CD14-positive monocyte (primary cell): ENCODE measurements at regions not wholly inside any gene's neighbourhood (a gene's known extent, or its start where the extent isn't known, plus 50 kb on each side); places are given as distances from the start of the nearest gene placed in this dataset.

ENCODE experiments used
- DNase-seq, 3 donors: peaks; one replicate each; pipeline ENCODE4 v3.0.0-alpha.2; 2011 to 2022
- H2AFZ ChIP-seq: 2 replicates; pipeline ENCODE4 v1.6.0; 2012; ENCODE audit warnings: mild to moderate bottlenecking, low read depth, low read length, inconsistent platforms; ENCODE audit not compliant: insufficient read depth, poor library complexity, severe bottlenecking
- H3K27ac ChIP-seq, 2 donors: 1 replicate in 1 of 2; 2 replicates in 1 of 2; pipeline ENCODE4 v1.5.1; 2012 to 2013; ENCODE audit warnings: low read length in 2 of 2, control low read depth in 1 of 2, inconsistent platforms in 1 of 2, low read depth in 1 of 2, mild to moderate bottlenecking in 1 of 2
- H3K27me3 ChIP-seq, 2 donors: one replicate each; pipeline versions ENCODE4 v1.6.0 to v1.6.1; 2011 to 2013; ENCODE audit warnings: low read length in 2 of 2; ENCODE audit not compliant: control insufficient read depth in 2 of 2, insufficient read depth in 2 of 2
- H3K36me3 ChIP-seq, 2 donors: replicated peaks in 1 of 2; 1 replicate in 1 of 2; 2 replicates in 1 of 2; pipeline versions ENCODE4 v1.5.1 to v1.6.1; 2012 to 2013; ENCODE audit warnings: low read length in 2 of 2, control low read depth in 1 of 2, inconsistent platforms in 1 of 2, mild to moderate bottlenecking in 1 of 2; ENCODE audit not compliant: insufficient read depth in 2 of 2, control insufficient read depth in 1 of 2
- H3K4me1 ChIP-seq, 2 donors: 1 replicate in 1 of 2; 2 replicates in 1 of 2; pipeline versions ENCODE4 v1.5.1 to v1.6.1; 2012 to 2013; ENCODE audit warnings: low read length in 2 of 2, control low read depth in 1 of 2, inconsistent platforms in 1 of 2, mild to moderate bottlenecking in 1 of 2, moderate library complexity in 1 of 2; ENCODE audit not compliant: insufficient read depth in 2 of 2, control insufficient read depth in 1 of 2
- H3K4me2 ChIP-seq: replicated peaks from 2 replicates; pipeline ENCODE3; 2012; ENCODE audit warnings: low read length, moderate library complexity, mild to moderate bottlenecking; ENCODE audit not compliant: poor library complexity, severe bottlenecking; ENCODE audit errors: extremely low read depth
- H3K4me3 ChIP-seq, 3 experiments: fragments of 200-600 bp in 1 of 3; sonication (generic) in 1 of 3; replicated peaks in 1 of 3; 1 replicate in 2 of 3; 2 replicates in 1 of 3; pipeline ENCODE4 v1.5.1; 2011 to 2013; ENCODE audit warnings: low read length in 3 of 3, mild to moderate bottlenecking in 3 of 3, control low read depth in 2 of 3, low read depth in 2 of 3, inconsistent platforms in 1 of 3, moderate library complexity in 1 of 3
- H3K79me2 ChIP-seq: 2 replicates; pipeline ENCODE4 v1.6.0; 2012; ENCODE audit warnings: mild to moderate bottlenecking, control low read depth, inconsistent platforms, low read length, moderate library complexity; ENCODE audit not compliant: insufficient read depth
- H3K9ac ChIP-seq: 2 replicates; pipeline ENCODE4 v1.6.0; 2017; ENCODE audit warnings: low read length, mild to moderate bottlenecking; ENCODE audit not compliant: insufficient read depth, poor library complexity, severe bottlenecking
- H3K9me3 ChIP-seq, 2 donors: replicated peaks in 1 of 2; 1 replicate in 1 of 2; 2 replicates in 1 of 2; pipeline versions ENCODE4 v1.5.1 to v1.6.1; 2012 to 2013; ENCODE audit warnings: low read length in 2 of 2, control low read depth in 1 of 2; ENCODE audit not compliant: control insufficient read depth in 1 of 2, insufficient read depth in 1 of 2
- H4K20me1 ChIP-seq: 2 replicates; pipeline ENCODE4 v1.6.0; 2012; ENCODE audit warnings: mild to moderate bottlenecking, low read length, control low read depth, moderate library complexity; ENCODE audit not compliant: insufficient read depth
- H3K27ac Mint-ChIP-seq, 7 donors: one replicate each; pipeline ENCODE4 v1.8.0; 2020; ENCODE audit warnings: mild to moderate bottlenecking in 7 of 7, mixed read lengths in 7 of 7, moderate library complexity in 6 of 7, inconsistent platforms in 2 of 7
- H3K27me3 Mint-ChIP-seq, 3 donors: one replicate each; pipeline ENCODE4 v1.8.0; 2021 to 2022; ENCODE audit warnings: low read depth in 3 of 3, mild to moderate bottlenecking in 3 of 3, mixed read lengths in 3 of 3, moderate library complexity in 3 of 3, inconsistent platforms in 1 of 3
- H3K36me3 Mint-ChIP-seq, 2 donors: one replicate each; pipeline ENCODE4 v1.8.0; 2020; ENCODE audit warnings: mixed read lengths in 2 of 2, inconsistent platforms in 1 of 2, mild to moderate bottlenecking in 1 of 2
- H3K4me1 Mint-ChIP-seq: one replicate; pipeline ENCODE4 v1.8.0; 2020; ENCODE audit warnings: mild to moderate bottlenecking, mixed read lengths
- H3K4me3 Mint-ChIP-seq, 2 donors: one replicate each; pipeline ENCODE4 v1.8.0; 2020; ENCODE audit warnings: mild to moderate bottlenecking in 2 of 2, mixed read lengths in 2 of 2, moderate library complexity in 1 of 2
- H3K9me3 Mint-ChIP-seq, 7 donors: one replicate each; pipeline ENCODE4 v1.8.0; 2020 to 2022; ENCODE audit warnings: mixed read lengths in 7 of 7, mild to moderate bottlenecking in 6 of 7, moderate library complexity in 6 of 7, inconsistent platforms in 2 of 7
- WGBS: methylation state at CpG from one replicate; pipeline ENCODE4 v1.1.5; 2013; ENCODE audit warnings: missing lambda C conversion rate; ENCODE audit not compliant: insufficient coverage; 5-methylcytosine and 5-hydroxymethylcytosine counted together
- intact Hi-C, 2 donors: fragments of 100-400 bp; cut with micrococcal nuclease; formaldehyde crosslinking; loops; one replicate each; pipeline versions ENCODE4 v1.15.0 to v1.15.1; 2023
- TF ChIP-seq, protein P1 (sequence below): fragments of 200-600 bp; IDR thresholded peaks from one replicate; pipeline ENCODE4 v1.8.0; 2022; ENCODE audit warnings: antibody characterized with exemption, mild to moderate bottlenecking

DNA sequence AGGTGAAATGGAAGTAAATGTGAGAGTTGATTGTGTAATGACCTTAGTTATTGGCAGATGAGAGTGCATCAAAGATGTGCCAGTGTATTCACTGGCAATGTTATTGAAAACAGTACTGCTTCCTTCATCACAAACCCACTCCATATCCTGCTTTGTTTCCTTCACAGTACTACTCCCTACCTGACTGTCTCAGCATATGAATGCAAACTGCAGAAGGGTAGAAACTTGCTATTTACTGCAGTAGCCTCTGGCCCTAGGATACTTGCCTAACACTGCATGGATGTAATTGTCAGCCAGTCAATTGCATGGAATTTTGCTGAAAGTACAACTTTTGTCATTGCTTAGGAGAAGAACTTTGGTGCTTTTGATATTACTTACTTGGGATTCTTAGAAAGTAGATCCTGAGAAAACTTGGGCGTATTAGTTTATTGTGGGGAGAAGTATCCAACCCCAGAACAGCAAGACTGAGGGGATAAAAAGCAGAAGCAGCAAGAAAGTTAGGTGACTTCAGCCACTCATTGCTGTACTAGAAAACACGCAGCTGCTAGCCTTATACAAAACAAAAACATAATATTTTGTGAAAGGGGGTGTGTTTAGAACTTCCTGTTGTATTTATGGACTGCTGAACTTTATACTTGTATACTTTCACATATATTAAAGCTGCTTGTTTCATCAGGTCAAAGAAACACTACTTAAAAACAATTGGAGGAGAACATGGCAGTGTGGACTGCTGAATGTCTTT lies 219.0 kb downstream of the CCNG2 start:
- Histone ChIP-seq H3K9ac (no peak overlapping the region), H3K27ac (no peak overlapping the region), H3K9me3 (no peaks in the 10 kb centered on the region), H3K4me1 (no peaks in the 10 kb centered on the region), H3K79me2 (no peaks in the 10 kb centered on the region), H2AFZ (no peak overlapping the region), H4K20me1 (no peaks in the 10 kb centered on the region), H3K4me3 (no peak overlapping the region), H3K4me2 (no peak overlapping the region), H3K27me3 (no peaks in the 10 kb centered on the region), H3K36me3 (no peaks in the 10 kb centered on the region)
- no peaks in the 10 kb centered on the region for H3K36me3 Mint-ChIP-seq
- TF ChIP-seq, protein P1, sequence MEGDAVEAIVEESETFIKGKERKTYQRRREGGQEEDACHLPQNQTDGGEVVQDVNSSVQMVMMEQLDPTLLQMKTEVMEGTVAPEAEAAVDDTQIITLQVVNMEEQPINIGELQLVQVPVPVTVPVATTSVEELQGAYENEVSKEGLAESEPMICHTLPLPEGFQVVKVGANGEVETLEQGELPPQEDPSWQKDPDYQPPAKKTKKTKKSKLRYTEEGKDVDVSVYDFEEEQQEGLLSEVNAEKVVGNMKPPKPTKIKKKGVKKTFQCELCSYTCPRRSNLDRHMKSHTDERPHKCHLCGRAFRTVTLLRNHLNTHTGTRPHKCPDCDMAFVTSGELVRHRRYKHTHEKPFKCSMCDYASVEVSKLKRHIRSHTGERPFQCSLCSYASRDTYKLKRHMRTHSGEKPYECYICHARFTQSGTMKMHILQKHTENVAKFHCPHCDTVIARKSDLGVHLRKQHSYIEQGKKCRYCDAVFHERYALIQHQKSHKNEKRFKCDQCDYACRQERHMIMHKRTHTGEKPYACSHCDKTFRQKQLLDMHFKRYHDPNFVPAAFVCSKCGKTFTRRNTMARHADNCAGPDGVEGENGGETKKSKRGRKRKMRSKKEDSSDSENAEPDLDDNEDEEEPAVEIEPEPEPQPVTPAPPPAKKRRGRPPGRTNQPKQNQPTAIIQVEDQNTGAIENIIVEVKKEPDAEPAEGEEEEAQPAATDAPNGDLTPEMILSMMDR: no peak
- no peak overlapping the region for H3K27ac Mint-ChIP-seq
- DNase-seq: no peak
- H3K9me3 Mint-ChIP-seq: peaks cover 0 to 3% (median 0%) of the 10 kb centered on the region in 7 donors
- H3K27me3 Mint-ChIP-seq: peaks cover 0 to 5% (median 1%) of the 10 kb centered on the region in 3 donors
- intact Hi-C loops: no loop called here
- no peak overlapping the region for H3K4me3 Mint-ChIP-seq
- H3K4me1 Mint-ChIP-seq: no peaks in the 10 kb centered on the region
- WGBS: no CpG with 5 or more reads among the region's 2 CpGs

DNA sequence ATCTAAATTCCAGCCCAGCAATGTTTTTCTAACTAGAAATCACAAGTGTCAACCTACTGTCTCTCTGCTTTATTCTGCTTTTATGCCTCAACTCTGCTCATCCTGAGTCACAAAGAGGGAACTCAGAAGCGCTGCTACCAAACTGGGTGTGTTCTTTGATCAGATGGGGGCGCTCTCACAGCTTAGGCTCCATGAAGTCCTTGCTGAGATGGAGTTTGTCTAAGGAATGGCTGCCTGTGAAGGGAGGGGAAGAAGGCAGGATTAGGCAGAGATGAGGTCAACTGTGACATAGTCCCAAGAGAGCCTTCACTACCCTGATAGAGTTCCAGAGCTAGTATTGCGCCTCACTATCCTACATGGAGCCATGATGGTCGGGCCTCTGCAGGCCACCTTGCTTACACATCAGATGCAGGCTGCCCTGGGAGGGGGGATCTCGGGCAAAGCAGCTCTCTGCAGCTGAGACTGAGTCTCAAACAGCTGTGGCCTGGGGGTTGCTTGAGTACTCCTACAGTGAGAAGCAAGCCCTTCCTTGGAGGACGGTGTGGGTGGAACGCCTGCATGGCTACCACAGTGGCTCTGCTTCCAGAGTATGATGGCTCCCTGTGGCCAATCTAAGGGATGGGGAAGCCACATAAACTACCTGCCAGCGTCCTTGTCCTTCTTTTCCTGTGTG lies 219.9 kb downstream of the CCNG2 start:
- Histone ChIP-seq H3K9ac (no peak overlapping the region), H3K9me3 (no peaks in the 10 kb centered on the region), H3K27ac (no peak overlapping the region), H3K4me1 (no peaks in the 10 kb centered on the region), H4K20me1 (no peaks in the 10 kb centered on the region), H3K4me2 (no peak overlapping the region), H3K36me3 (no peaks in the 10 kb centered on the region), H3K27me3 (no peaks in the 10 kb centered on the region), H3K79me2 (no peaks in the 10 kb centered on the region), H2AFZ (no peak overlapping the region), H3K4me3 (no peak overlapping the region)
- TF ChIP-seq, protein P1: no peak
- intact Hi-C loops: no loop called here
- Mint-ChIP-seq H3K27me3 (peaks cover 0 to 5% (median 1%) of the 10 kb centered on the region in 3 donors), H3K36me3 (no peaks in the 10 kb centered on the region), H3K4me3 (no peak overlapping the region), H3K9me3 (peaks cover 0 to 3% (median 0%) of the 10 kb centered on the region in 7 donors), H3K27ac (no peak overlapping the region), H3K4me1 (no peaks in the 10 kb centered on the region)
- WGBS: 81% methylated on average over 7 of the region's 8 CpGs
- no peak for DNase-seq
